NCI-H1694 (cell line): ENCODE measurements at regions not wholly inside any gene's neighbourhood (a gene's known extent, or its start where the extent isn't known, plus 50 kb on each side); places are given as distances from the start of the nearest gene placed in this dataset.
"Not testable (repeated sequence)": the region's sequence is repeated elsewhere in the genome, so short reads cannot be mapped to it uniquely, and the experiment has no call there.

Source experiments
- DNase-seq: peaks from one replicate; lab custom pipeline; 2025; lab: John Stamatoyannopoulos, UW

DNA sequence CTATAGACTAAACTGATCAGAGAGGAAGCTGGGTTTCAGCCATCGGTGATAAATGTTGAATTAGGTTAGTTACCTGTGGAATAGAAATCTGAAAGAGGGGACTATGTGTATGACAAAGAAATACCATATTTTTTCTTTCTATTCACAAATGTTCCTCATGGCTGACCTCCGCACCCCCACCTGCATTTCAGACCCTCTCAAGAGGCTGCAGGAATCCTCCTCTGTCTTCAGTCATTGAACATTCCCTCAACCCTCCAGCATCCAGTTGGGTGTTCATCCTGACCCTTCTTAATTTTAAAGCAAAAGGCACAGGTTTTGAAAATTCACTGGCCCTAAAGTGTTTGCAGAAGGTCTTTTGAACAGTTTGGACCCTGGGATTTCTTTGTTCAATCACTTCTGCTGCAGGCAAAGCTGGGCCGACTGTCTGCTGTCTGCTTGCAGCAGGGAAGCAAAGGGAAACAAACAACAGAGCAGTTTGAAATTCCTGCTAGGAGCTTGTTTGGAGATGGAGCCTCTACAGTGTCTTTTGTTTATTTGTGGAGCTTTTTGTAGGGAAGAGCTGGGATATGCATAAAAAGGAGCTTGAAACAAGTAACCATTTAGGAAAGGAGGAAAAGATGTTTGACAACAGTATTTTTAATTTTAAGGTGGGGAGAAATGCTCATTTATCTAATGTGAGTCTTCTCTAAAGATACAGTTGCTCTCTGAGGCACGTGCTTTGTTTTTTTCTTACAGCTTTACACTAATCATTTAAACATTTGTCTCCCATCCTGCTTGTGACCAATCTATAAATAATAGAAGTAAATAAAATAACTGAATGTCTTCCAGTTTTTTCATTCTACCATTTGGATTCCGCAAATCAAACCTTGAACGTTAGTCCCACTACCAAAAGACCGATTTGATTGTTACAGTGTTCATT, 213.3 kb upstream of the MMADHC start:
- no peak for DNase-seq

DNA sequence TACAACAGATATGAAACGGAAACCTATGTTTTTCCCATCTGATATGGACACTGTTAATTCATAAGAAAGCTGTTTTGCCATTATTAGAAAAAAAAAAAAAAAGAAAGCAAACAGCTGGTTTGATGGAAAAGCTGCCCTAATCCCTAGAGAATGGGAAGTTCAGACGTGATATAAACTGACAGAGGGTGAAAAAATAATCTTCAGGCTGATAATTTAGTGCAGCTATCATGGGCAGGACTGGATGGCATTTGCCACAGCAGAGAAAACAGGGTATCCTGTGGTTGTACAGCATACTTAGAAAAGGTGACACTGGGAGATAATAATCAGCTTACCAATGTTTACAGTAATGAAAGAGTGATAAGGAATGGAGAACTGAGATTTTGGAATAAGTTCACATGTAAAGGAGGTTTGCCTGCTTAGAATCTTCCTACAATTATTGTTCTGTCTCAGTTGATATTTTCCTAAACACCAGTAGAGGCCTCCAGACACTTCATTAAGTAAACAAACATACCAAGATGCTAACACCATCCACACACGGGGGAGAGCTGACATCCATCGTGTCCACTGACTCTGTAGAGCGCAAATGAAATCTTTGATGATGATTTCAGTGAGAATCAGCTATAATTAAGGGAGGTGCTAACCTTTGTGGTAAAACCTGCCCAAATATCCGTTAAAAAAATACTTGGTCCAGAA, 211.6 kb upstream of the MMADHC start:
- peak; percentile 10 for DNase-seq

DNA sequence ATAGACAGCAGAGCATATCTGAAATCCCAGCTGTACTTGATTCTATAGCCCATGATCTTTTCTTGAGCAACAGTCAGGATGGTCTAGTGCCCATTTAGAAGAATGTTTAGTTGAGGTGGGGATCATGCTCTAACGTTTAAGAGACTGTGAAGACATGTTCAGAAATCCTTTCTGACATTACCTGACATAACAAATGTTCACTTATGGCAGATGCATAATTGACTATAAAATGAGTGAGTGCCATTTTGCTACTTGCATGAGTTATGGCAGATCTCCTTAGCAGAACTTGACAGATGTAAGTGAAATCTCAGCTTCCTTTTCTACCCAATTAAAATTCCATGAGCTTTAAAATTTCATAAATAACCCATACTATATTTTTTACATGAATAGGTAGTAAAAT, 209.5 kb upstream of the MMADHC start:
- no peak for DNase-seq

DNA sequence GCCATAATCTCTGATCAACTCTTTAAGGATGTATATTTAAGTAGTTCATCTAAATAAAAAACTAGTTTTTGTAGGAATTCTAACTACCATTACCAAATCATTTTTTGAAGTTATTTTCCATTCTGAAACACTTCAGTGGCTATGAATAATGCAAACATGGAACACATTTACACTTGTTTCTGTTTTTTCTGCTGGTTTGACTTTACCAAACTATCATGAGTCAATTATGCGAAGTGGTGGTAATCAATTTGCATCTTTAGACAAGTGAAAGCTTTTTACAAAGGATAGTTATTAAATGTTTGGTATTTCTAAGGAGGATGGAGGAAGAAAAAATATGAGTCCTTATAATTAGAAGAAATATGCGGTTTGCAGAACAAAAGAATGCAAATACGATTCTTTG, 202.0 kb upstream of the MMADHC start:
- DNase-seq, result no peak

DNA sequence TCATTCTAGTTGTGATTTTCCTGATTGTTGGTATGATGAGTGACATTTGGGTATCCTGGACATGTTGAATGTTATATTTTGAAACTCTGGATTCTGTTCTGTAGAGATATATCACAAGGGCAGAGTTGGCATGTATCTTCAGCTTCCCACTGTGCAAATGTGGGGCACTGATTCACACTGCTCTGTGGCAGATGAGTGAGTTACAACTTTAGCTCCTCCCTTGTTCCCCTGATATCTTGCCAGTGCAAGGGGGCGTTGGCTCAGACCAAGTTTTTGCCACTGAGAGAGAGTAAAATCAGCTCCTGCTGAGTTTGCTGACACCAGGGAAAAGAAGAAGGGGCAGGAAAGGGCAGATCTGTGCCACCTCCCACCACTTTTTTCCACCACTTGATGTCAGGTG, 199.6 kb upstream of the MMADHC start:
- DNase-seq, result no peak

DNA sequence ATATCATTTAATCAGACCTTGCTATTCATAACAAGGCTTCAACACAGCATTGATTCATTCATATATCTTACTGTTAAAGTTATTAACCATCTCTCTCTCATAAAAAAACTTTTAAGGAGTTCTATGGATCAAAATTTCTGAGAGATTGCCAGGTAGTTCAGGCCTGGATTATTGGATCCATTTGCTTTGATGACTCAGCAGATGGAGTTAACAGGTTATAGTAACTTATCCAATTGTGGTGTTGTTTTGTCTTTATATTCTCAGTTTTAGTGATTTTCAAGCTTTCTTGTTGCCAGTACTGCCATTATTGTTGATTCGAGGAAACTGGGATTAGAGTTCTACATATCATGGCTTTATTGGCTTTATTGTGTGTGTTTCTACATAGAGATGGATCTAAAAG, 195.7 kb upstream of the MMADHC start:
- DNase-seq, result no peak

DNA sequence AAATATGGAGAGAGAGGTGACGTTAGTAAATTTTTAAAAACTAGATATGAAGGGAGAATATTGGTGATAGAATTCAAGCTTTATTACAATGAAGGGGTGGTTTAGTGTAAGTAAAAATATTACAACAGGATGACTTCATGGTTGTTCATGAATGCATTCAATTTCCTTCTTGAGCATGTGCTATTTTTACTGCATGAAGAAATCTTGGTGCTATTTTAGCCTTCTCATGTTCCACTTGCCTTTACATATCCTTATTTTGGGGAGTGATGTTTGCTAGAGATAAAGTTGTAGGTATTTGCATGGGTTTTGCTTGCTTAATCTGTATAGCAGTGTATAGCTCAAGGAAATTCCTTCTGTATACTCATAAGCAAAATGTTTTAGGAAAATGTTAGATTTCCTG, 195.0 kb upstream of the MMADHC start:
- DNase-seq, result no peak

DNA sequence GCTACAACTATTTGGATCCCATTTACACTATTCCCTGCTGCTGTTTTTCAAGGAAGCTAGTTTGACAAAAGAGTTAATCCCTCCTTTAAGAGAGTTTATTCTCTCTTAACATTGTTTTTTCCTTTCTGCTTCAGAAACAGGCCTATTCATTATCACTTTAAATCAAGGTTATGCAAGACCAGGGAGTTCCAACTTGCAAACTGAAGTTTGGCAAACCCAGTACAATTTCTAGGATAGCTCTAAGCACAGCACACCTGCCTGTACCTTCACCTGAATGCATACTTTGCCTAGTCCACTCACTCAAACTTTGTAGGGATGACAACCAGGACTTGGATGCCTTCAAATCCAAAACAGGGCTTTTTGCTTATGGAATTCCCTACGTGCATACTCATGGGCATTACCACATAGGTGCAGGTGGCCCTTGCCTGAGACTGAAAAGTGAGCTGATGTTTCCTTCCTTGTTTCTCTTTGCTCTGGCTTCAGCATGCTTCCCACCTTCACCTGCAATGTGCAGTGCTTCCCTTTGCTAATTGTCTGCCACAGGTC, 193.8 kb upstream of the MMADHC start:
- DNase-seq, result no peak

DNA sequence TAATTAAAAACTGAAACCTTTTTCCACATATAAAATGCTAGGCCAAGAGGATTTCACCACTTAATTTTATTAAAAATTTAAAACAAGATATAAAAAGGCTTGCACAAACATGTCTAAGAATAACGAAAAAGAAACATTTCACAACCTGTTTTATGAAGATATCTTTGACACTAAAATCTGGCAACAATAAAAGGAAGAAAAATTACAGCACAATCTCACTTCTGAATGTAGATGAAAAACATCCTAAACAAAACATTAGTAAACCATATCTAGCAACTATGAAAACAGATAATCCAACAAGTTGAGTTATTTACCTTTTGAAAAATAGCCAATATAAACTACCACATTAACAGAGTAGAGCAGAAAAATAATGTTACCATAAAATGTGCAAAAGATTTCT, 185.4 kb upstream of the MMADHC start:
- DNase-seq, result no peak

DNA sequence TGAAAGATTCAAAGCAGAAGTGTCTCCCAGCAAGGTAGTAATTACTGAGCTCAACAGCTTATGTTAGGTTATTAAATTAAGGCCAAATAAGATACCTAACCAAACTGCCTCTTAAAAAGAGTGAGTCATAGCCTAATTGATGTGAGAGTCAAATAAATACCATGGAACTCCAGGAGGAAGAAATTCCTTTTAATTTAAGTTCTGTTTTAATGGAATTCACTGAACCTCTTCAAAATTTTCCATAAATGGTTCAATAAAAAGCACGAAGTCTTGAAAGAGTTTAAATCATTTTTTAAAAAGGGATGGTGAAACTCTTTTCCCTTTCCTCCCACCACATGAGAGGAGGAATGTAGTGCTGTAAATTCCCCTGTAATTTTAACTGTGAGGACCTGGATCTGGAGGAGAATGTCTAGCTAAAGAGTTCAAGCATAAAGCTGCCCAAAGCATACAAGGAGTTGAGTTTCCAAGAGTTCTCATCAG, 180.8 kb upstream of the MMADHC start:
- no peak for DNase-seq

DNA sequence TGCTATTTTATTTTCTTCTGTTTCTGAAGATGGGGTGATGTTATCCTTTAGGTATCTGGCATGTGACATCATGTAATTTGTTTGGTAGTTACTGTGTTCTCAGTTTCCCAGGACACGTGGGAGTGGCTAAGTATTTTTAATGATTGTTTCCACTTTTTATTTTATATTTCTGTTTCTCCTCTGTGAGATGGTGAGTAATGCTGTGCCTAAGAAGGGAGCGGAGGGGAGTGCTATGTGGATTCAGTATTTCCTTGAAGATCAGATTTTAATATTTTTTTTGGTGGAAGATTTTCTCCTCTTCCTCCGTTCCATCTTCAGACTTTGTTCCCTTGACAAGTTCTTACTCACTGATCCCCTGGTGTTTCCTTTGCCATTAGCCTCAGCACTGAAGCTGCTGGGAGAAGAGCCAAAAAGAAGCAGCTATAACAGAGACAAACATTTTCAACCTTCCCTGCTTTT, 180.0 kb upstream of the MMADHC start:
- DNase-seq, result no peak

DNA sequence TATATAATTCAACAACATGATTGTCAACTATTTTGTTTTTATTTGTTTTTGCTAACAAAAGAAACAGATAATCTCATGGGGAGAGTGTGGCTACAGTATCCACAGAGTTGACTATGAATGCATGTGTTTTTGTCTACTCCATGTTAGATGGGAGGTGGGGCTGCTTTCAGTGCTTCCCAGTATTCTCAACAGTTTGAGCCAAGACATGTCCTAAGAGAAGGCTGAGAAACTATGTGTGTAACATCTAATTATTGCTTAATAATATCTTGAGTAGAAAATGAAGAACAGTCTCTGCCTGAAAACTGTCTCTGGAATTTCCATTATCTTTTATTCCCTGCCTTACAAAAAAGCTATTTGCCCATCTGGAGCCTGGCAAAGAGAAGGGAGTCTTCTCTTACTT, 178.8 kb upstream of the MMADHC start:
- DNase-seq, result no peak

DNA sequence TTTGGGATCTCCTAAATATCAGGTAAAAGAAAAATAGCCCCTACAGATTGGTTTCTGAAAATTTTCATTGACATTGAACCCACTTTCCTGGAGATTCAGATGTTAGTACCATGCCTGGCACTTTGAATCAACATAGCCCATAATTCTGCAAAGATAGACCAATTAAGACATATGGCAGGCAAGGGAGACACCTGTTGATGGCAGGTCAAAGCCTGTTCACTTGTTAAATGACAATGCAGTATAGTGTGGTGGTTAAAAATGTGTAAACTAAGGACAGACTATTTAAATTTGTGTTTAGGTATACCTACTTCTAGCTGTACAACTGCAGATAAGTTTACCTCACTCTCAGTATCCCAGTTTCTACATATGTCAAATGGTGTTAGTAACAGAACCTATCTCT, 178.1 kb upstream of the MMADHC start:
- DNase-seq, result no peak

DNA sequence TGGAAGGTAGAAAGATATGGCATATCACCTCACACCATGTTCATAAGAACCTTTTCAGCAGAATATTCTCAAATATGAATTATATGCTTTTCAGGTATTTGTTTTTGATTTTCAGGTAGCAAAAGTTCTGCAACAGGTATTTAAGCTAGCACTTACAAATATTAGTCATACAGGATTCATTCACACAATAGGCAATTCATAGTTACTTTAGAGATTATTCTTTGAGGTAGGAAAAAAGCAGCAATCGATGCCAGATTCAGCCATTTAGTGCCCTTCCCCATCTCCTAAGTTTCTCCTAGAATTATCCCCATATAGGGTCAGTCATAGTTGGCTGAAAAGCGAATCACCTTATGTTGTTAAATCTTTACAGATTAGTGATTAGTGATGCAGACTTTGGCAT, 177.4 kb upstream of the MMADHC start:
- DNase-seq, result no peak

DNA sequence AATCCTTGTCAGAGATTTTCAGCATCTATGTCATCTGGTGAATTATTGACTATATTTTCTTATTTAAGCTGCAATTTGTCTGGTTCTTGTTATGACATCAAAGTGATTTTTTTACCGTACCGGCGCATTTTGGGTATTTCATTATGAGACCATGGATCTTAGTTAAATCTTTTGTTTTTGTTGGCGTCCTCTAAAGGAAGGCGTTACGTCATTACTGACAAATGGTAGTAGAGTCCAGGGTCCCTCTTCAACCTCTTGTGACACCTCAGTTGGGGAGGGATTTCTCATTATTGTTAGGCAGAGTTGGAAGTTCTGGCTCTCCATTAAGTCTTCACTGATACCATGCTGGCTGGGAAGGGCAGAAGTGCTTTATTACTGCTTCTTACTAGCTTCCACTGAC, 175.8 kb upstream of the MMADHC start:
- no peak for DNase-seq

DNA sequence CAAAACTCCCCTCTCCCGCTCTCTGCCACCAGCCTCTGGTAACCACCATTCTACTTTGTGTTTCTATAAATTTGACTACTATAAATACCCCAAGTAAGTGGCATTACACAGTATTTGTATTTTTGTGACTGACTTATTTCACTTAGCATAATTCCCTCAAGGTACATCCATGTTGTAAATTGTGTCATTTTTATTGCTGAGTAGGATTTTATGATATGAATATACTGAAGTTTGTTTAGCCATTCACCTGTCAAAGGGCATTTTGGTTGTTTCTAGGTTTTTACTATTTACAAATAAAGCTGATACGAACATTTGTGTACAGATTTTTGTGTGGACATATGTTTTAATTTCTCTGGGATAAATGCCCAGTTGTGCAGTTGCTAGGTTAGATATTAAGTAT, 174.0 kb upstream of the MMADHC start:
- no peak for DNase-seq

DNA sequence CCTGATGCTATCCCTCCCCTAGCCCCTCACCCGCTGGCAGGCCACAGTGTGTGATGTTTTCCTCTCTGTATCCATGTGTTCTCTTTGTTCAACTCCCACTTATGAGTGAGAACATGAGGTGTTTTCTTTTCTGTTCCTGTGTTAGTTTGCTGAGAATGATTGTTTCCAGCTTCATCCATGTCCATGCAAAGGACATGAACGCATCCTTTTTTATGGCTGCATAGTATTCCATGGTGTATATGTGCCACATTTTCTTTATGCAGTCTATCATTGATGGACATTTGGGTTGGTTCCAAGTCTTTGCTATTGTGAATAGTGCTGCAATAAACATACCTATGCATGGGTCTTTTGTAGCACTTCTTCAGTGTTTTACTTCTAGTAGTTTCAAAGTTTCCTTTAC, 171.8 kb upstream of the MMADHC start:
- DNase-seq, result not testable (repeated sequence)

DNA sequence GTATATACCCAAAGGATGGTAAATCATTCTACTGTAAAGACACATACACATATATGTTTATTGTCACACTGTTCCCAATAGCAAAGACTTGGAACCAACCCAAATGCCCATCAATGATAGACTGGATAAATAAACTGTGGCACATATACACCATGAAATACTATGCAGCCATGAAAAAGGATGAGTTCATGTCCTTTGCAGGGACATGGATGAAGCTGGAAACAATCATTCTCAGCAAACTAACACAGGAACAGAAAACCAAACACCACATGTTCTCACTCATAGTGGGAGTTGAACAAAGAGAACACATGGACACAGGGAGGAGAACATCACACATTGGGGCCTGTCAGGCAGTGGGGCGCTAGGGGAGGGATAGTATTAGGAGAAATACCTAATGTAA, 167.1 kb upstream of the MMADHC start:
- DNase-seq, result not testable (repeated sequence)

DNA sequence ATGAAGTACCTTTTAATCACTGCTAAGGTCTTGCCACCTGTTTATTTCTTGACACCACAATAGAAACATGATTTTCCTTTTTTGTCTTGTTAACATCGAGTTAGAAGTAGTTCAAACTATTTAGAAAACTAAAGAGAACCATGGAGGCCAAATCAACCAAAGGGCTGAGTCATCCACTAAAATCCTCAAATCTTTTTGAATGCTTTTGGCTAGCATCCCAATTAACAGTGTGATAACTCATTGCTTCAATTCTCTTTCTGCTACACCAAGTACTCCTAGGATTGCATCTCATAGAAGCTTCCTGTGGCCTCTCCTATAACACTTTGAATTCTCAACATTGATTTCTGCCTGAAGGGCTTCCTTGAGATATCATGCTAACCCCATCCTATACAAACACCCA, 159.9 kb upstream of the MMADHC start:
- no peak for DNase-seq

DNA sequence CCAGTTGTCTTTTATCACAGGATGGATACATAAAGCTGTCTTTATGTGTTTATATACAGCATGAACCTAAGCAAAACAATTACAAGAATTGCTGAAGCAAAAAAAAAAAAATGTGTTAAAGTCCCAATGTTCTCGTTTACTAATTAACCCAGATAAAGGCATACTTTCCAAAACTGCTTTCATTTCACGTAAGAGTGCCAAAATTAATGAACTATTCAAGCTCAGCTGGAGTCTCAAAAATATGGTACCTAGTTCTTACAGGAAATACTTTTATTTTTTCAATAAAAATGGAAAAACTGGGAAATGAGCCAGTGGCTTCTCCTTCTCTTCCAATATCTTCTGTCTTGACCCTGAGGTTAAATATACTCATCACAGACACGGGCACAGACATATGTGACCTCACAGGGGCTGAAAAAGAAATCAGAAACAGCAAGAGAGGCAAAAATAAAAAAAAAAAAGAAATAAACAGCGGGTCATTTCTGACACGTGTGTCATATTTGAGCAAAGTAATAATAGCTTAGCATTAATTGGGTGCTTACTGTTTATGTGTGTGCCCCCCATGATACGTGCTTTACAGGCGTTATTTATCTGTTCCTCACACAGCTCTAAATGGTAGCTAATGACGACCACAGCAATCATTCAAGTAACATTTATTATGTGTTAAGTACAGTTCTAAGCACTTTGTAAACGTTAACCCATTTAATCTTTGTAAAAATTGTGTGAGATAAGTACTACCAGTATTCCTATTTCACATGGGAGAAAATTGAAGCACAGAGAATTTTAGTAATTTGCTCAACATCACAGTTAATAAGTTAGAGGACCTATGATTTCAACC, 158.0 kb upstream of the MMADHC start:
- no peak for DNase-seq

DNA sequence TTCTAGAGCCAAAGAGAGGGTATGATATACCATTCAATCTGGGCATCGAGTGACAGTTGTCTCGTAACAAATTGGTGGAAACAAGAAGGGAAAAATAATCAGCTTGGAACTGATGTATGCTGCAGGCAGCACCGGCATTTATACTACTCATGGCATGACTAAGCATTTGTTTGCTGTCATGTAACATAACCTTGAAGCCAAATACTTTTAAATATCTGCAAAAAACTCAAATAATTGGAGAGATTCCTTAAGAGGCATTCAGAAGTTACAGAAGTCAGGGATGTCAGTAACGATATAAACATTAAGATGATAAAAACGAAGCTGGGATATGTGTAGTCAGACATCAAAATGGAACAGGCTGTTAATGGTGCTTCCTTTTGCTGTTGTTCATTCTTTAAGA, 157.3 kb upstream of the MMADHC start:
- DNase-seq, result no peak

DNA sequence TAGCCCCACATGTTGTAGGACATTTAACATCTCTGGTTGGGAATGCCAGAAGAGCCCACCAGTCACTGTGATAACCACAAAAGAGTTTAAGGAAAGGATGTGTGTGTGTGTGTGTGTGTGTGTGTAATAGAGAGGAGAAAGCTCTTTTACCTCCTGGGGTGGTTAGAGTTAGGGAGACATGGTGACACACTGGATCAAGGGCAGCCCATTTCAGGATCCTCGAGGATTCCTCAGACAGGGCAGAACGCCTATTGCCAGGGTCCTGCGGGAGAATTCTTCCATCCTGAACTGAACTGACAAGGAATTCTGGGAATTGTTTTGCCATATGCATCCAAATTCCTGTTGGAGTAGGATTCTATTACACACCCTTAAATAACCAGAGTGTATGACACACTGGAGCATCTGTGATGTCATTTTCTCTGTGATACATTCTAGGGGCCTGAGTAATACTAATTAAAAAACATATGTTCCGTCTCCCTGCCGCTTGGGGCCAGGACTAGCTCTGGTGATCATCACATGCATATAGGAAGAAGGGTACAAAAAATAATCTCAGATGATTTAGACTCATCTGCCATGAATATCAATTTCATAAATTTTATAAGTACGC, 156.4 kb upstream of the MMADHC start:
- no peak for DNase-seq
